Left renal cortex interstitium (tissue), 4 donors: ENCODE measurements at regions not wholly inside any gene's neighbourhood (a gene's known extent, or its start where the extent isn't known, plus 50 kb on each side); places are given as distances from the start of the nearest gene placed in this dataset.

Experiments used
- DNase-seq, 4 donors: peaks; one replicate each; pipeline ENCODE4 v3.0.0-alpha.2; 2013; ENCODE audit warnings: low read depth in 4 of 4, low spot score in 2 of 4, missing footprints in 1 of 4

DNA sequence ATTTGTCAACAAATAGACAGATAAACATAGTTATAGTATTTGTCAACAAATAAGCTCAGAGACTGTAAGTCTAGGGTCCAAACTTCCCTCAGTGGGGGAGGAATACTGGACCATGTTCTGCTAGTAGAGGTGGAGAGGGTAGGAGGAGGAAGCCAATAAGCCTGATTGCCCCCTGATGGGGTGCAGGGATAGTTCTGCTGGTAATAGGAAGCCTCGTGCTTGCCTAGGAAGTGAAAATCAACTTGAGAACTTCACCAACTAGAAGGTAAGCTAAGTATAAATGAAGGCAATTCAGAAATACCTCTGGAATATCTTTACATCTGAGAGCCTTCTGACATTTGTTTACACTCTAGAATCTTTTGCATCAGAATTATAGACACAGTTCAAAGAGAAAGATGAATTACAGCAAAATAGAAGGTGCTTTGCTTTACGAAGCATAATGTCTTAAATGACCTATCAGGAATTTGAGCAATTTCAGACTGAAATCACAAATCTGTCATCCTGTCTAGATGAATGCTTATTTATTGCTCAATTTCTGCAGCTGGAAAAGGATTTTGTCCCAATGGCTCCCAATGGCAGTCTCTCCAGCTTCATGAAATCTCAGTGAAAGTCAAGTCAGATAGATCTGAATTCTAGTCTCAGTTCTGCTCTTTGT, 225.6 kb upstream of the TBC1D5 start:
- no peak for DNase-seq

DNA sequence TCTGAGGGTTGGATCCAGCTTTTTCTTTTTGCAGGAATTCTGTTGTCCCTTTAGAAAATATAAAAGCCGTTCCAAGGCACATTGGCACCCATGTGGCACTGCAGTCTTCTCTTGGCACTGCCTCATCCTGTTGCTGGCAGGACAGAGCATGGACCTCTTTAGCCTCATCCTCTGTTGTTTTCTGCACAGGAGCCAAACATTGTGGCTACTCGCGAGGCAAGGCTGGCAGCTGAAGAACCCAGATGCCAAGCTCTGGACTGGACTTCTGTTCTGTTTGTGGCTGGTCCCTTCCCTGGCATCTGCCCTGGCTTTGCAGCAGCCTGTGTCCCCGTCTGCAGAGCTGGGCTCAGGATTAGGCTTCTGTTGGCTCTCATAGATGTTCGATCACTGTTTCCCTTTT, 224.7 kb upstream of the TBC1D5 start:
- no peak for DNase-seq

- no peak for DNase-seq
Measured at GRCh38 chr3:17965331-17965730, 222.9 kb upstream of the TBC1D5 start.

GRCh38 chr3:17964108-17964507, 221.7 kb upstream of the TBC1D5 start:
- no peak for DNase-seq

GRCh38 chr3:17955411-17955810, 213.0 kb upstream of the TBC1D5 start:
- DNase-seq, result no peak

DNA sequence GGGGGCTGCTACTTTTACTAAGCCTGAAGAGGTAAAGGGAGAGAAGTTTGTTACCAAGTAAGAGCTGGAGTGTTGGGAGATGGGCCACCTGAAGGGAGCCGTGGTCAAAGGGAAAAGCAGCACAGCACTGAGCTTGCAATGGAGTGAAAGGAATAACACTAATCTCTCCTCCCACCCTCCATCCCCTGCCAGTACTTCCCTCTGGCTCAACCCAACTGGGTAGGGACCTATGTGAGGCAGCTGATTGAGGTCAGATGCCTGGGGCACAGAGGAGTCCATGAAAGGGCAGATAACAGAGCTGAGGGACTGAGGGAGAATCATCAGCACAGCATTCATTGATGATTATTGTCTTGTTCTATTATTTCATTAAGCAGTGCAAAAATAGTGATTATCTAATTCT, 212.4 kb upstream of the TBC1D5 start:
- DNase-seq, result no peak

DNA sequence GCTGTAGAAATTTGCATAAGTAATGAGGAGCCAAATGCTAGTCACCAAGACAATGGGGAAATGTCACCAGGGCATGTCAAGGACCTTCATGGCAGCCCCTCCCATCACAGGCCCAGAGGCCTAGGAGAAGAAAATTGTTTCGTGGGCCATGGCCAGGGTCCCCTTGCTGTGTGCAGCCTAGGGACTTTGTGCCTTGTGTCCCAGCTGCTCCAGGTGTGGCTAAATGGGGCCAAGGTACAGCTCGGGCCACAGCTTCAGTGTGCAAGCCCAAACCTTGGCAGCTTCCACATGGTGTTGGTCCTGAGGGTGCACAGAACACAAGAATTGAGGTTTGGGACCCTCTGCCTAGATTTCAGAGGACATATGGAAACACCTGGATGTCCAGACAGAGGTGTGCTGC, 208.8 kb upstream of the TBC1D5 start:
- no peak for DNase-seq

DNA sequence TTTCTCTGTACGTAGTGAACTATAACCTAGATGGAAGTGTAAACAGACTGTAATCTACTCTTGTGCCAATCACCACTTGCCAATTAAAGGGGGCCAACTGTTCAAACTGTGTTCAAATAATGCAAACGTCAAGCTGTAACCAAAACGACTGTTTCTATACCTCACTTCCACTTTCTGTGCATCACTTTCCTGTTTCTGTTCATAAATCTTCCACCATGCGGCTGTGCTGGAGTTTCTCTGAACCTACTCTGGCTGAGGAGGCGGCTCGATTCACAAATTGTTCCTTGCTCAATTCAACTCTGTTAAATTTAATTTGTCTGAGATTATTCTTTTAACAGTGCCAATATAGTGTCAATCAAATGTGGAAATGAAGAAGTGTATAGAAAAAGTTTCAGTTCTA, 206.7 kb upstream of the TBC1D5 start:
- DNase-seq, result no peak

GRCh38 chr3:17947833-17948232, 205.4 kb upstream of the TBC1D5 start:
- no peak for DNase-seq

DNA sequence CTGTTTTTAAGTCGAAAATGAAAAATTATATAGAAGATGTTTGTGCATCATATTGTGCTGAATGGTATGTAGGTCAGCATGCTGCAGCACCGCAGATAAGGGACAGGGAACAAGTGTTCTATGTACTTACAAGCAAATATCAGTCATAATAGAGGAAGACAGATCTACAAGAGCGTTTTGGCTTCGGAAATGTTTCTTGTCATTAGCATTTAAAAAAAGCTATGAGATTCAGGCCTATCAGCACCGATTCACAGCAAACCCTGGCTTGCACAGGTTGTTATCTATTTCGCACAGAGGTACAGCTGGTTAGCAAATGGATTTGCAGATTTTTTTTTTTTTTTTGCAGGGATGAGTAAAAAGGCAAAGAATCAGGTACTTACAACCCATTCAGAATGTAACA, 204.2 kb upstream of the TBC1D5 start:
- no peak for DNase-seq

GRCh38 chr3:17945799-17946399, 203.5 kb upstream of the TBC1D5 start:
- no peak for DNase-seq

DNA sequence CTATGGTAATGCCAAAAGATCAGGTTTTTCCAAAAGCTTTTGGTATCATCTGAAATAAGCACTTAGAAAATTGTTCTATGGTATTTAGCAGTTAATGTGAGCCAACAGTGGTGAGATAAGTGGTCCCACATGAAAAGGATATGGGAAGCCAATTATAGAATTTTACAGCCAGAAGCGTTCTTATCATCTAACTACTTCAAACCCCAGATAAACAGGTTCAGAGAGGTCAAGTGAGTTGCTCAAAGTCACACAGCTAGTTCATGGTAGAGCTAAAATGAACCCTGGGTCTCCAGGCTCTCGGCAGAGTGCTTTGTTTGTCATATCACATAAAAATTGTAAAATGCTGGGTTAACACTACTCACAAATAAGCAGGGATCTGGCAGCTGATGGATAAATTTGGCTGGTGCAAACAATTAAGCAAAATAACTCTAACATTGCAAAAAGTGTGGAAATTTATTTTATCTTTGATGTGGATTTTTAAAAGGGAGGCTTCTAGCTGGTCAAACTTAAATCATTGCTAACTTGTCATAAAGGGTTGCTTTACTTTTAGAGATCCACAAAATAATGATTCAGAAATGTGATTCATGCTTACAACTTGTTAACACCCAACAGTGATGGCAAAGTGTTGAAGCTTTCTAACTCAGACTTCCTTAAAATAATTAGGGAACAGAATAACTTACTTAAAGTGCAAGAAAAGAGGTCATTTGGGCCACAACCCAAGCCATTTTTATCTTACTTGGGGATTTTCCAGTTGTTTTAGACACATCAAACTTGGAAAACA, 202.8 kb upstream of the TBC1D5 start:
- DNase-seq, result no peak

DNA sequence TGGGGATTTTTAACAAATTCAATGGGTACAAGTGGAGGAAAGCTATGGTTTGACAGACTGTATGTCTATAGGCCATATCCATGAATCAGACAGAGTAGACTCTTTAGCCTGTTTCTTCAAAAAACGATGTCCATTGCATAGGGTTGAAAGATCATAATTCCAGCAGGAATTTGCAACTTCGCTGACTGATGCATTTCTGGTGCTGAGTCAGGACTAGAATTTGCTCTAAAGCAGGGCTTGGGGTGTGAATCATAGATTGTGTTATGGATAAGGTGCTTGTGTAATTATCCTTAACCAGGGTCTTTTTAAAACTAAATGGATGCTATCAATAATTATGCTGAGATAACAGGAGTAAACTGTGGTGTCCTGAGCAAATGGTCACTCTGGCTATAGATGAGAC, 200.4 kb upstream of the TBC1D5 start:
- no peak for DNase-seq

DNA sequence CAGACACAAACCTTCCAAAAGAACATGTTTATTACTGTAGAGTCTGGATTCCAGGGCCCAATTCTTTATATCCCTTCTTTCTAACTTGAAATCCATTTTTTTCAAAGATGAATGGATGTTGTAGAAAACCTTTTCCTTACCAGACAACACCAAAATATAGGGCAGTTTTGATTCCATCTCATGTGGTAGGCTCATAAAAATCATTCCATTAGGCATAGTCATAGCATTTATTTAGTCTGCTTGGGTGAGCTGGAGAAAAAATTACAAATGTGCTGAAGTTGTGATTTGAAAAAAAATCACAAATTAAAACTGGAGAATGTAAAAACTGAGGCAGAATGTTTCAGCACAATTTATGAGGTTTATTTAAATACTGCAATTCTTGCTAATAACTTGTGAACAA, 199.3 kb upstream of the TBC1D5 start:
- no peak for DNase-seq

GRCh38 chr3:17941152-17941551, 198.7 kb upstream of the TBC1D5 start:
- no peak for DNase-seq

- DNase-seq, result no peak
Measured at GRCh38 chr3:17939157-17939556, 196.7 kb upstream of the TBC1D5 start.

DNA sequence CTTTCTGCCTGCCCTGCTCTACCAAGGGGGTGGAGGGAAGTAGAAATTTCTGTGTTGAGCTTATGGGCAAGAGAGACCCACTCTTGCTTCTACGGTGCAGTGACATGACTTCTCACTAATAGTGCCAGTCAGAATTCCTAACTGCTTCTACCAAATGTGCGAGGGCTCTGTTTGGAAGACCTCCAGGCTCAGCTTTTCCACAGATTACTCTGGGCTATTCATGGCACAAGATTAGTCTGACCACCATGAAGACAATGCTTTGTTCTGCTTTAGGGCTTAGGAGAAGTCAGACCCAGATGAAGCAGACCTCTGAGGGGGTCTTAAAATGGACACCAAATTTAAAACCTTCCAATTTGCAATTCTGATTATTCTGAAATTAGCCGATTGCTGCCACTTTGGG, 195.9 kb upstream of the TBC1D5 start:
- no peak for DNase-seq

GRCh38 chr3:17936736-17937480, 194.5 kb upstream of the TBC1D5 start:
- DNase-seq, result no peak

GRCh38 chr3:17935222-17935621, 192.8 kb upstream of the TBC1D5 start:
- DNase-seq, result no peak

GRCh38 chr3:17932136-17932771, 189.8 kb upstream of the TBC1D5 start:
- no peak for DNase-seq

DNA sequence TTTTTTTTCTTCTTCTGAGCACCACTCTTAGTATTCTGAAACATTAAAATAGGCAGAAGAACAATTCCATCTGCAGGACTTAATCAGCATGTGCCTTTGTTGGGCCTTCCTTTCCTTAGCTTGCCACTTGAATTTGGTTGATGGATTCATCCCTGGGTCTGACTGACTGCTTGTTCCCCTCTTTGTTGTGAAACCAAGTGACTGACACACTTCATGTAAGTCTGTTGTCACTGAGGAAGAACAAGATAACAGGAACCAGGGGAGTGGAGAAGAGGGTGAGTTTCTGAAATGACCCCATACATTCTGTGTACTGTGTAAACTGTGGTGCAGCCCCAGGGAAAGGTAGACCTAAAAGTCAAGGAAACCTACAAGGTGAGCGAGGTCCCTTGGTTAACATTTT, 188.7 kb upstream of the TBC1D5 start:
- DNase-seq, result no peak
